Coronary artery (tissue), 2 donors: ENCODE measurements at regions not wholly inside any gene's neighbourhood (a gene's known extent, or its start where the extent isn't known, plus 50 kb on each side); places are given as distances from the start of the nearest gene placed in this dataset.

Source experiments
- DNase-seq: peaks from one replicate; pipeline ENCODE4 v3.0.0-alpha.2; 2017; ENCODE audit warnings: low spot score
- H3K27ac ChIP-seq, 2 donors: fragments of 200-600 bp; sonication (generic); one replicate each; pipeline ENCODE4 v1.5.1; 2016 to 2019
- H3K4me3 ChIP-seq: fragments of 200-600 bp; sonication (generic); 2 replicates; pipeline ENCODE4 v1.5.1; 2016; ENCODE audit warnings: mild to moderate bottlenecking, moderate library complexity
- TF ChIP-seq, protein P1 (sequence below): fragments of 200-600 bp; sonication (generic); IDR thresholded peaks from one replicate; pipeline ENCODE4 v1.5.1; 2019; ENCODE audit warnings: antibody characterized with exemption

DNA sequence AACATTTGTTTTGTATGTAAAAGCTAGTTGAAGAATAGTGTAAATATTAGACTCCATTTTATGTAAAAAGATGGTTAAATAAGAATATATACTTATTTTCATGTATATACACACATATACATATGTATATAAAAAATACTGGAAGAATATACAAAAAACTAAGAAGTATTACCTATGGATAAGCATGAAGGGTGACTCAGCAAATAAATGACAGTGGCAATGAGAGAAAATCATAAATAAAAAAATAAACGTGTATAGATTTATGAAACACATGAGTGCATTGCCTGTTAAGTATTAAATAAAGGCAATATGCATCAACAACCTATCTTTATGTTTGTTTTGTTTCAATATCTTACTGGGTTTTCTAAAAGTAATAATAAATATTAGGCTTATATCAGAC, 435.3 kb downstream of the CYLC2 start:
- H3K4me3 ChIP-seq, result no peak overlapping the region
- no peak overlapping the region for H3K27ac ChIP-seq
- DNase-seq, result no peak
- TF ChIP-seq, protein P1, sequence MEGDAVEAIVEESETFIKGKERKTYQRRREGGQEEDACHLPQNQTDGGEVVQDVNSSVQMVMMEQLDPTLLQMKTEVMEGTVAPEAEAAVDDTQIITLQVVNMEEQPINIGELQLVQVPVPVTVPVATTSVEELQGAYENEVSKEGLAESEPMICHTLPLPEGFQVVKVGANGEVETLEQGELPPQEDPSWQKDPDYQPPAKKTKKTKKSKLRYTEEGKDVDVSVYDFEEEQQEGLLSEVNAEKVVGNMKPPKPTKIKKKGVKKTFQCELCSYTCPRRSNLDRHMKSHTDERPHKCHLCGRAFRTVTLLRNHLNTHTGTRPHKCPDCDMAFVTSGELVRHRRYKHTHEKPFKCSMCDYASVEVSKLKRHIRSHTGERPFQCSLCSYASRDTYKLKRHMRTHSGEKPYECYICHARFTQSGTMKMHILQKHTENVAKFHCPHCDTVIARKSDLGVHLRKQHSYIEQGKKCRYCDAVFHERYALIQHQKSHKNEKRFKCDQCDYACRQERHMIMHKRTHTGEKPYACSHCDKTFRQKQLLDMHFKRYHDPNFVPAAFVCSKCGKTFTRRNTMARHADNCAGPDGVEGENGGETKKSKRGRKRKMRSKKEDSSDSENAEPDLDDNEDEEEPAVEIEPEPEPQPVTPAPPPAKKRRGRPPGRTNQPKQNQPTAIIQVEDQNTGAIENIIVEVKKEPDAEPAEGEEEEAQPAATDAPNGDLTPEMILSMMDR, result no peak

DNA sequence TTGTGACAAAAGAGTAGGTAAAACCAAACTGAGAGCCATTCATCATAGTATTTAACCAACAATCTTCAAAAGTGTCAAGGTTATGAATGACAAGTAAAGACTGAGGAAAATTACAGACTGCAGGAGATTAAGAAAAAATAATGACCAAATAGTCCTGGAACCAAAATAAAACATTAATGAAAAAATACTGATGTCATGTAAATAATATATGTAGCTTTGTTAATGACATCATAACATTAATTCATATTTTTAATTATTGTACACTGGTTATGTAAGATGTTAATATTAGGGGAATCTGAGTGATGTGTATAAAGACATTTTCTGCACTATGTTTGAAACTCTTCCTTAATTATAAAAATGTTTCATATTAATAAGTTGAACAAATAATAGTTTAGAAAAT, 436.7 kb downstream of the CYLC2 start:
- no peak for DNase-seq
- Histone ChIP-seq H3K4me3 (no peak overlapping the region), H3K27ac (no peak overlapping the region)
- TF ChIP-seq, protein P1, result no peak

DNA sequence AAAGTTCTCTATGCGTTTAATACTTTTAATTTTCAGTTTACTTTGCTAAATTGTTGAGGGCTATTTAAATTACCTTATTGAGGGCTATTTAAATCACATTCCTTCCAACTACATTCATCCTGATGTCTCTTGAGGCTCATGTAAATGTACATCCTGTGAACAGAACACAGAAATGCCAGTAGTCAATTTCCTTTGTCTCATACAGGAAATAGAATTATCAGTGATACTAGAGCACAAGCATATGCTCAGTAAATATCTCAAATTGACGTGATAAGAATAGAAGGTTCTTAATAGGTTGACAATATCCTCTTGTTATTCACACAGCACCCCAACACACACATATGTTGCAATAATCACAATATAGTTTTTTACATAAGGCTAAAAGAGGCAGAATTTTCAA, 449.0 kb downstream of the CYLC2 start:
- DNase-seq, result no peak
- TF ChIP-seq, protein P1, result no peak
- Histone ChIP-seq H3K4me3 (no peak overlapping the region), H3K27ac (no peak overlapping the region)

DNA sequence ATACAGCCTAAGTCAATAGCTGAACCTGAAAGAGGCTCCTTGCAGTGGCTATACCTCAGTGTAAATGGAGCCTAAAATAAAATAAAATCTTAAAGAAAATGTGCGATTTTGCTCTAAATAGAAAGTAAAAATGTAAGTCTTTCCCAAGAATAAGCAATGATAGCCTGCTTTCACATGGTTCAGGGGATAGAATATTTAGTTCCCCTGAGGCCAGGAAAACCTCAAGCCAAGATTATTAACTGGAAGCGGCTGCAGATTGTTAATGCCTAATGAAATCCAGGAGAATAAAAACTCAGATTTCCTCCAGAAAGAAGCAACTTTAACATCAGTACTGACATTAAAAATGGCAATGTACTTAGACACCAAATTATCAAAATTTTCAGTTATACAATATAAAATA, 463.7 kb downstream of the CYLC2 start:
- Histone ChIP-seq H3K4me3 (no peak overlapping the region), H3K27ac (no peak overlapping the region)
- no peak for DNase-seq
- TF ChIP-seq, protein P1, result no peak

DNA sequence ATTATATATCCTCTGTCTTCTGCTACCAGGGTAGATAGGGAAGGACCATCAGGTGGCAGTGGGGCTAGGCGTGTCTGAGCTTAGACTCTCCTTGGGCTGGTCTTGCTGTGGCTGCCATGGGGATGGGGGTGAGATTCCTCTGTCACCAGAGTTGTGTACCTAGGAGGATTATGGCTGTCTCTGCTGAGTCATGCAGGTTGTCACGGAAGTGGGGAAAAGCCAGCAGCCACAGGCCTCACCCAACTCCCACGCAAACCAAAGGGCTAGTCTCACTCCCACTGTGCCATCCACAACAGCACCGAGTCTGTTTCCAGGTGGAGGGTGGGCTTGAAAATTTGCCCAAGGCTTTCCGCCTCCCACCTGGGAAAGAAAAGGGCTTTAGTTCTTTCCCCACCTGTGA, 476.1 kb downstream of the CYLC2 start:
- no peak overlapping the region for H3K27ac ChIP-seq
- TF ChIP-seq, protein P1, result no peak
- no peak overlapping the region for H3K4me3 ChIP-seq
- DNase-seq, result no peak

DNA sequence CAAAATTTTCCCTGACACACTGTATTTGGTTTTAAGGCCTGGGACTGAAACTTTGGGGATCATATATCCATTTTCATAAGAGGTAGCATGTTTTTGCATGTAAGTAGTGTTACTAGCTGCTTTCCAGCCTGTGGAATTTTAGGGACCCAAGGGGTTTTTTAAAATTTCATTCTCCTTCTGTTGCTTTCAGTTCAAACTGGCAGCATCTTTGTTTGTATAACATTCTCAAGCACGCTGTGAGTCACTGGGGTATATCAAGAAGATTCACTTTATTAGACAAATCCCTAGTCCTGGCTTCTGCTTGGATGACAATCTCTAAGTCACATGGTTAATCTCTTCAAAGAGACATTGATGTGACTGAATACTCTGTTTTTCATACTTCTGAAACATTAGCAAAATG, 479.0 kb downstream of the CYLC2 start:
- TF ChIP-seq, protein P1, result no peak
- H3K4me3 ChIP-seq, result no peak overlapping the region
- no peak overlapping the region for H3K27ac ChIP-seq
- DNase-seq, result no peak

DNA sequence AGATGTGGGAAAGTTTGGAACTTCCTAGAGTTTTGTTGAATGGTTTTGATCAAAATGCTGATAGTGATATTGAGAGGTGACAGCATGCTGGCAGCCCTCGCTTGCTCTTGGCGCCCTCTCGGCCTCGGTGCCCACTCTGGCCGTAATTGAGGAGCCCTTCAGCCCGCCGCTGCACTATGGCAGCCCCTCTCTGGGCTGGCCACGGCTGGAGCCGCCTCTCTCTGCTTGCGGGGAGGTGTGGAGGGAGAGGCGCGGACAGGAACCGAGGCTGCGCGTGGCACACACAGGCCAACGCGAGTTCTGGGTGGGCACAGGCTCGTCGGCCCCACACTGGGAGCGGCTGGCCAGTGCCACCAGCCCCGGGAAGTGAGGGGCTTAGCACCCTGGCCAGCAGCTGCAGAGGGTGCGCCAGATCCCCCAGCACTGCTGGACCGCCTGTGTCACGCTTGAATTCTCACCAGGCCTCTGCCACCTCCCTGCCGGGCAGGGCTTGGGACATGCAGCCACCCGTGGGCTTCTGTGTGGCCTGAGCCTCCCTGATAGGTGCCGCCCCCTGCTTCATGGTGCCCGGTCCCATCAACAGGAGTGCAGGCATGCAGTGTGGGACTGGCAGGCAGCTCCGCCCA, 488.5 kb downstream of the CYLC2 start:
- TF ChIP-seq, protein P1, result no peak
- DNase-seq, result no peak
- no peak overlapping the region for H3K27ac ChIP-seq
- no peak overlapping the region for H3K4me3 ChIP-seq
